HepG2 (cell line): ENCODE measurements at regions not wholly inside any gene's neighbourhood (a gene's known extent, or its start where the extent isn't known, plus 50 kb on each side); places are given as distances from the start of the nearest gene placed in this dataset.

Source experiments
- CHD2 ChIP-seq: IDR thresholded peaks from 2 replicates; pipeline ENCODE4 v1.6.1; 2011; ENCODE audit warnings: low read depth, low read length, improper control_type of control experiment
- DRAP1 ChIP-seq: IDR thresholded peaks from 2 replicates; pipeline ENCODE4 v1.6.1; 2016; ENCODE audit warnings: missing genetic modification reagents, missing compliant biosample characterization
- MAZ ChIP-seq, 2 experiments: sonication (generic) in 1 of 2; formaldehyde crosslinking in 1 of 2; IDR thresholded peaks; 2 replicates each; pipeline versions ENCODE4 v1.5.0 to v1.6.1; 2012 to 2020; ENCODE audit warnings: low read depth in 2 of 2, mild to moderate bottlenecking in 2 of 2, borderline replicate concordance in 1 of 2, improper control_type of control experiment in 1 of 2, low read length in 1 of 2, missing genetic modification reagents in 1 of 2, moderate library complexity in 1 of 2
- MYNN ChIP-seq: sonication (generic); formaldehyde crosslinking; IDR thresholded peaks from 2 replicates; pipeline ENCODE4 v1.4.0; 2020; ENCODE audit warnings: mild to moderate bottlenecking, low read depth, missing genetic modification reagents
- REPIN1 ChIP-seq: sonication (generic); formaldehyde crosslinking; IDR thresholded peaks from 2 replicates; pipeline ENCODE4 v1.8.0; 2022; ENCODE audit warnings: missing genetic modification reagents, low read depth, mild to moderate bottlenecking, borderline replicate concordance
- RFXANK ChIP-seq: IDR thresholded peaks from 2 replicates; pipeline ENCODE4 v1.6.1; 2016
- SIN3A ChIP-seq: IDR thresholded peaks from 2 replicates; pipeline ENCODE4 v1.6.1; 2011; ENCODE audit warnings: low read depth, mild to moderate bottlenecking, control low read depth, low read length, borderline replicate concordance
- SP4 ChIP-seq: sonication (generic); formaldehyde crosslinking; IDR thresholded peaks from 2 replicates; pipeline ENCODE4 v1.8.1; 2023; ENCODE audit warnings: mild to moderate bottlenecking, missing genetic modification reagents
- USF2 ChIP-seq, 2 experiments: sonication (generic) in 1 of 2; formaldehyde crosslinking in 1 of 2; IDR thresholded peaks; 2 replicates each; pipeline versions ENCODE4 v1.5.1 to v1.6.1; 2011 to 2020; ENCODE audit warnings: borderline replicate concordance in 1 of 2, low read depth in 1 of 2, low read length in 1 of 2, mild to moderate bottlenecking in 1 of 2, missing genetic modification reagents in 1 of 2, moderate library complexity in 1 of 2
- ZNF777 ChIP-seq: sonication (generic); formaldehyde crosslinking; IDR thresholded peaks from 2 replicates; pipeline ENCODE4 v1.4.0; 2020; ENCODE audit warnings: missing genetic modification reagents
- TF ChIP-seq, protein P1 (sequence below): sonication (generic); formaldehyde crosslinking; IDR thresholded peaks from 2 replicates; pipeline ENCODE4 v1.8.0; 2022; ENCODE audit warnings: missing genetic modification reagents, low read depth, mild to moderate bottlenecking, borderline replicate concordance
- TF ChIP-seq, protein P2 (sequence below), 2 experiments: IDR thresholded peaks; 2 replicates each; pipeline ENCODE4 v1.6.1; 2011 to 2012; ENCODE audit warnings: low read length in 2 of 2, borderline replicate concordance in 1 of 2, low read depth in 1 of 2, mild to moderate bottlenecking in 1 of 2, moderate library complexity in 1 of 2
- TF ChIP-seq, protein P3 (sequence below): sonication (generic); formaldehyde crosslinking; IDR thresholded peaks from 2 replicates; pipeline ENCODE4 v1.5.0; 2020; ENCODE audit warnings: mild to moderate bottlenecking, missing genetic modification reagents, moderate library complexity

GRCh38 chr1:193791746-193792145 lies 605.3 kb upstream of the B3GALT2 start:
- TF ChIP-seq, protein P1, sequence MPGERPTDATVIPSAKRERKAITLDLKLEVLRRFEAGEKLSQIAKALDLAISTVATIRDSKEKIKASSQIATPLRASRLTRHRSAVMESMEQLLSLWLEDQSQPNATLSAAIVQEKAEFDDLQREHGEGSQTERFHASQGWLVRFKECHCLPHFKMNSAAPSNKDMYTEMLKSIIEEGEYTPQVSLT: no peak
- TF ChIP-seq MYNN (CRISPR knock-in tag) (no peak), REPIN1 (CRISPR knock-in tag) (no peak), RFXANK (CRISPR knock-in tag) (no peak), MAZ (IDR thresholded peaks at IDR 0.05; ENCODE audit: borderline replicate concordance, low read depth, low read length) (no peak), MAZ (CRISPR knock-in tag; IDR thresholded peaks at IDR 0.05; ENCODE audit: low read depth) (no peak), SP4 (CRISPR knock-in tag) (no peak), USF2 (IDR thresholded peaks at IDR 0.05; ENCODE audit: low read depth, low read length) (no peak), USF2 (CRISPR knock-in tag; IDR thresholded peaks at IDR 0.05; ENCODE audit: borderline replicate concordance) (no peak), ZNF777 (no peak), DRAP1 (CRISPR knock-in tag) (no peak), CHD2 (no peak), SIN3A (no peak)
- TF ChIP-seq, protein P2, sequence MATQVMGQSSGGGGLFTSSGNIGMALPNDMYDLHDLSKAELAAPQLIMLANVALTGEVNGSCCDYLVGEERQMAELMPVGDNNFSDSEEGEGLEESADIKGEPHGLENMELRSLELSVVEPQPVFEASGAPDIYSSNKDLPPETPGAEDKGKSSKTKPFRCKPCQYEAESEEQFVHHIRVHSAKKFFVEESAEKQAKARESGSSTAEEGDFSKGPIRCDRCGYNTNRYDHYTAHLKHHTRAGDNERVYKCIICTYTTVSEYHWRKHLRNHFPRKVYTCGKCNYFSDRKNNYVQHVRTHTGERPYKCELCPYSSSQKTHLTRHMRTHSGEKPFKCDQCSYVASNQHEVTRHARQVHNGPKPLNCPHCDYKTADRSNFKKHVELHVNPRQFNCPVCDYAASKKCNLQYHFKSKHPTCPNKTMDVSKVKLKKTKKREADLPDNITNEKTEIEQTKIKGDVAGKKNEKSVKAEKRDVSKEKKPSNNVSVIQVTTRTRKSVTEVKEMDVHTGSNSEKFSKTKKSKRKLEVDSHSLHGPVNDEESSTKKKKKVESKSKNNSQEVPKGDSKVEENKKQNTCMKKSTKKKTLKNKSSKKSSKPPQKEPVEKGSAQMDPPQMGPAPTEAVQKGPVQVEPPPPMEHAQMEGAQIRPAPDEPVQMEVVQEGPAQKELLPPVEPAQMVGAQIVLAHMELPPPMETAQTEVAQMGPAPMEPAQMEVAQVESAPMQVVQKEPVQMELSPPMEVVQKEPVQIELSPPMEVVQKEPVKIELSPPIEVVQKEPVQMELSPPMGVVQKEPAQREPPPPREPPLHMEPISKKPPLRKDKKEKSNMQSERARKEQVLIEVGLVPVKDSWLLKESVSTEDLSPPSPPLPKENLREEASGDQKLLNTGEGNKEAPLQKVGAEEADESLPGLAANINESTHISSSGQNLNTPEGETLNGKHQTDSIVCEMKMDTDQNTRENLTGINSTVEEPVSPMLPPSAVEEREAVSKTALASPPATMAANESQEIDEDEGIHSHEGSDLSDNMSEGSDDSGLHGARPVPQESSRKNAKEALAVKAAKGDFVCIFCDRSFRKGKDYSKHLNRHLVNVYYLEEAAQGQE (IDR thresholded peaks at IDR 0.05; ENCODE audit: borderline replicate concordance in 1 of 2, low read depth in 1 of 2, low read length in 2 of 2): no peak
- TF ChIP-seq, protein P3, sequence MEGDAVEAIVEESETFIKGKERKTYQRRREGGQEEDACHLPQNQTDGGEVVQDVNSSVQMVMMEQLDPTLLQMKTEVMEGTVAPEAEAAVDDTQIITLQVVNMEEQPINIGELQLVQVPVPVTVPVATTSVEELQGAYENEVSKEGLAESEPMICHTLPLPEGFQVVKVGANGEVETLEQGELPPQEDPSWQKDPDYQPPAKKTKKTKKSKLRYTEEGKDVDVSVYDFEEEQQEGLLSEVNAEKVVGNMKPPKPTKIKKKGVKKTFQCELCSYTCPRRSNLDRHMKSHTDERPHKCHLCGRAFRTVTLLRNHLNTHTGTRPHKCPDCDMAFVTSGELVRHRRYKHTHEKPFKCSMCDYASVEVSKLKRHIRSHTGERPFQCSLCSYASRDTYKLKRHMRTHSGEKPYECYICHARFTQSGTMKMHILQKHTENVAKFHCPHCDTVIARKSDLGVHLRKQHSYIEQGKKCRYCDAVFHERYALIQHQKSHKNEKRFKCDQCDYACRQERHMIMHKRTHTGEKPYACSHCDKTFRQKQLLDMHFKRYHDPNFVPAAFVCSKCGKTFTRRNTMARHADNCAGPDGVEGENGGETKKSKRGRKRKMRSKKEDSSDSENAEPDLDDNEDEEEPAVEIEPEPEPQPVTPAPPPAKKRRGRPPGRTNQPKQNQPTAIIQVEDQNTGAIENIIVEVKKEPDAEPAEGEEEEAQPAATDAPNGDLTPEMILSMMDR (CRISPR knock-in tag): no peak
